Gastrocnemius medialis (tissue), 4 donors: ENCODE measurements at regions not wholly inside any gene's neighbourhood (a gene's known extent, or its start where the extent isn't known, plus 50 kb on each side); places are given as distances from the start of the nearest gene placed in this dataset.

ENCODE experiments used
- ATAC-seq, 2 donors: fragments of 150-250 bp; one replicate each; pipeline ENCODE4 v1.9.1; 2016
- DNase-seq, 2 donors: peaks; one replicate each; pipeline ENCODE4 v3.0.0-alpha.2; 2019
- H3K27ac ChIP-seq, 4 donors: fragments of 200-600 bp; sonication (generic); 1 replicate in 1 of 4; 2 replicates in 3 of 4; pipeline ENCODE4 v1.5.1; 2016 to 2018; ENCODE audit warnings: mild to moderate bottlenecking in 2 of 4, moderate library complexity in 1 of 4
- H3K27me3 ChIP-seq, 3 donors: fragments of 200-600 bp; sonication (generic) in 2 of 3; 1 replicate in 1 of 3; 2 replicates in 2 of 3; pipeline versions ENCODE4 v1.5.1 to v1.6.0; 2016 to 2019; ENCODE audit warnings: mild to moderate bottlenecking in 1 of 3, moderate library complexity in 1 of 3
- H3K36me3 ChIP-seq, 2 donors: fragments of 200-600 bp; sonication (generic) in 1 of 2; one replicate each; pipeline ENCODE4 v1.5.1; 2017 to 2018
- H3K4me1 ChIP-seq, 2 donors: fragments of 200-600 bp; sonication (generic) in 1 of 2; one replicate each; pipeline ENCODE4 v1.5.1; 2016 to 2017; ENCODE audit warnings: mild to moderate bottlenecking in 2 of 2
- H3K4me3 ChIP-seq, 4 donors: fragments of 200-600 bp; sonication (generic) in 3 of 4; 1 replicate in 1 of 4; 2 replicates in 3 of 4; pipeline ENCODE4 v1.5.1; 2016 to 2019; ENCODE audit warnings: mild to moderate bottlenecking in 2 of 4
- H3K9me3 ChIP-seq, 3 donors: fragments of 200-600 bp; sonication (generic) in 2 of 3; 1 replicate in 1 of 3; 2 replicates in 2 of 3; pipeline ENCODE4 v1.5.1; 2016 to 2019
- CTCF ChIP-seq, 5 experiments: fragments of 450-650 bp in 3 of 5; fragments of 200-600 bp in 2 of 5; sonication (generic) in 2 of 5; IDR thresholded peaks in 4 of 5; conservative IDR thresholded peaks in 1 of 5; 1 replicate in 4 of 5; 2 replicates in 1 of 5; pipeline ENCODE4 v1.5.1; 2016 to 2019; ENCODE audit warnings: antibody characterized with exemption in 5 of 5, mild to moderate bottlenecking in 3 of 5, moderate library complexity in 3 of 5
- POLR2A ChIP-seq, 2 donors: fragments of 450-650 bp; IDR thresholded peaks; one replicate each; pipeline ENCODE4 v1.6.1; 2017; ENCODE audit warnings: antibody characterized with exemption in 2 of 2, mild to moderate bottlenecking in 2 of 2, moderate library complexity in 2 of 2
- in situ Hi-C, 4 donors: fragments of 200-750 bp; cut with MboI; loops; one replicate each; pipeline versions ENCODE4 v1.15.0 to v1.8.0; 2017; ENCODE audit warnings: low sequenced_read_pairs in 4 of 4
- intact Hi-C: fragments of 100-400 bp; cut with DNase I; formaldehyde crosslinking; loops from one replicate; pipeline ENCODE4 v1.15.1; 2023; ENCODE audit warnings: low total_unique reads

GRCh38 chr6:66740346-66740745, 1033.3 kb upstream of the EYS start:
- H3K4me3 ChIP-seq, result no peak overlapping the region
- in situ Hi-C loops, result no loop called here
- no peaks in the 10 kb centered on the region for H3K36me3 ChIP-seq
- H3K4me1 ChIP-seq, result no peaks in the 10 kb centered on the region
- no peaks in the 10 kb centered on the region for H3K9me3 ChIP-seq
- H3K27me3 ChIP-seq, result peaks cover 0 to 2% (median 0%) of the 10 kb centered on the region in 3 donors
- TF ChIP-seq POLR2A (IDR thresholded peaks at IDR 0.05) (no peak), CTCF (IDR thresholded peaks at IDR 0.05 in 4 of 5, conservative IDR thresholded peaks at IDR 0.05 in 1 of 5) (no peak)
- no peak overlapping the region for H3K27ac ChIP-seq
- no peak for DNase-seq
- intact Hi-C loops, result no loop called here
- no peak for ATAC-seq

GRCh38 chr6:66735106-66735890, 1028.3 kb upstream of the EYS start:
- ATAC-seq (no peak), DNase-seq (no peak)
- peaks cover 0 to 2% (median 0%) of the 10 kb centered on the region in 3 donors for H3K27me3 ChIP-seq
- TF ChIP-seq POLR2A (IDR thresholded peaks at IDR 0.05) (no peak), CTCF (IDR thresholded peaks at IDR 0.05 in 4 of 5, conservative IDR thresholded peaks at IDR 0.05 in 1 of 5) (no peak)
- no peak overlapping the region for H3K27ac ChIP-seq
- no peak overlapping the region for H3K4me3 ChIP-seq
- H3K36me3 ChIP-seq, result no peaks in the 10 kb centered on the region
- no peaks in the 10 kb centered on the region for H3K9me3 ChIP-seq
- in situ Hi-C loops, result no loop called here
- H3K4me1 ChIP-seq, result no peaks in the 10 kb centered on the region
- intact Hi-C loops, result no loop called here

GRCh38 chr6:66731310-66731709, 1024.3 kb upstream of the EYS start:
- intact Hi-C loops, result no loop called here
- ATAC-seq, result no peak
- in situ Hi-C loops, result no loop called here

GRCh38 chr6:66725670-66726069, 1018.6 kb upstream of the EYS start:
- intact Hi-C loops, result no loop called here
- TF ChIP-seq POLR2A (IDR thresholded peaks at IDR 0.05) (no peak), CTCF (IDR thresholded peaks at IDR 0.05 in 4 of 5, conservative IDR thresholded peaks at IDR 0.05 in 1 of 5) (no peak)
- ATAC-seq, result no peak

More at GRCh38 chr6:66731310-66731709, 1024.3 kb upstream of the EYS start:
- H3K4me1 ChIP-seq, result no peaks in the 10 kb centered on the region
- TF ChIP-seq POLR2A (IDR thresholded peaks at IDR 0.05) (no peak), CTCF (IDR thresholded peaks at IDR 0.05 in 4 of 5, conservative IDR thresholded peaks at IDR 0.05 in 1 of 5) (no peak)
- no peaks in the 10 kb centered on the region for H3K36me3 ChIP-seq
- no peak overlapping the region for H3K27ac ChIP-seq
- no peaks in the 10 kb centered on the region for H3K27me3 ChIP-seq
- no peak for DNase-seq
- no peaks in the 10 kb centered on the region for H3K9me3 ChIP-seq
- H3K4me3 ChIP-seq, result no peak overlapping the region

More at GRCh38 chr6:66725670-66726069, 1018.6 kb upstream of the EYS start:
- H3K36me3 ChIP-seq, result no peaks in the 10 kb centered on the region
- H3K4me1 ChIP-seq, result no peaks in the 10 kb centered on the region
- no peaks in the 10 kb centered on the region for H3K27me3 ChIP-seq
- H3K27ac ChIP-seq, result no peak overlapping the region
- H3K9me3 ChIP-seq, result no peaks in the 10 kb centered on the region
- in situ Hi-C loops, result no loop called here
- no peak for DNase-seq
- H3K4me3 ChIP-seq, result no peak overlapping the region
